Neuron (in vitro differentiated cells): ENCODE measurements at regions not wholly inside any gene's neighbourhood (a gene's known extent, or its start where the extent isn't known, plus 50 kb on each side); places are given as distances from the start of the nearest gene placed in this dataset.

Experiments
- H2AFZ ChIP-seq: one replicate; pipeline ENCODE4 v1.6.1; 2013; ENCODE audit warnings: low read depth, mild to moderate bottlenecking, inconsistent platforms, low read length, moderate library complexity
- H3K27me3 ChIP-seq: one replicate; pipeline ENCODE4 v1.6.1; 2013; ENCODE audit warnings: low read length; ENCODE audit not compliant: insufficient read depth
- H3K36me3 ChIP-seq: one replicate; pipeline ENCODE4 v1.6.1; 2013; ENCODE audit warnings: low read length; ENCODE audit not compliant: insufficient read depth
- H3K4me1 ChIP-seq: one replicate; pipeline ENCODE4 v1.6.1; 2013; ENCODE audit warnings: low read length; ENCODE audit not compliant: insufficient read depth
- H3K4me3 ChIP-seq: 2 replicates; pipeline ENCODE4 v1.5.1; 2013; ENCODE audit warnings: mild to moderate bottlenecking, low read length, moderate library complexity
- H3K9me3 ChIP-seq: one replicate; pipeline ENCODE4 v1.6.1; 2013; ENCODE audit warnings: low read length

- Histone ChIP-seq H3K9me3 (no peaks in the 10 kb centered on the region), H3K4me1 (no peaks in the 10 kb centered on the region), H3K27me3 (no peaks in the 10 kb centered on the region), H2AFZ (no peak overlapping the region), H3K36me3 (no peaks in the 10 kb centered on the region), H3K4me3 (no peak overlapping the region)
These were observed 250.7 kb downstream of the TBC1D4 start for GRCh38 chr13:75231235-75231634.

DNA sequence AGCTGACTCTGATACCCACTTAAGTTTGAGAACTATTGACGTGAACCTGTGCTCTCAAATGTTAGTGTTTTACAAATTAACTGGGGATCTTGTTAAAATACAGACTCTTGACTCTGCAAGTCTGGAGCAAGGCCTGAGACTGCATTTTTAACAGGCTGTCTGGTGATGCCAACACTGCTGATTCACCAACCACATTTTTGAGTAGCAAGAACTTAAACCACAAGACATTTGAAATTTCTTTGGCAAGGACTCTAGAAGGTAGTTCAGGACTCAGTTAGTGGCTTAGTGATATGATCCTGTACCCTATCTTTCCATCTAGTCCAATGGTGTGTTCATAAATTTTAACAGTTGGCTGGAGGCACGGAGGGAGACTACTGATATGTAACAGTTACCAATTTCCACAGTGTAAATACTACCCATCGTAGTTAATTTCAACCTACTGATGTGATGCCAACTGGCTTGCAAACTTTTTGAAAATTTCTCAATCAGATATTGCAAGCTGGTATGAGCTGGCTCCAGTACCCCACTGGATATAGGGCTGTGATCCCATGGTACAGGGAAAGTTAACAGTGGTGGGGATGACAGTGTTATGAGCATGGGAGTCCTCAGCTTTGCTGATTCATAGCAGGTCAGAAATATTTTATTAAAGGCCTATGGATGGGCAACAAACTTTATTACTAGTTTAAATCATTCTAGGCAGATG is 255.1 kb downstream of the TBC1D4 start:
- Histone ChIP-seq H3K4me1 (no peaks in the 10 kb centered on the region), H3K9me3 (no peaks in the 10 kb centered on the region), H3K4me3 (no peak overlapping the region), H3K27me3 (no peaks in the 10 kb centered on the region), H3K36me3 (no peaks in the 10 kb centered on the region), H2AFZ (no peak overlapping the region)

DNA sequence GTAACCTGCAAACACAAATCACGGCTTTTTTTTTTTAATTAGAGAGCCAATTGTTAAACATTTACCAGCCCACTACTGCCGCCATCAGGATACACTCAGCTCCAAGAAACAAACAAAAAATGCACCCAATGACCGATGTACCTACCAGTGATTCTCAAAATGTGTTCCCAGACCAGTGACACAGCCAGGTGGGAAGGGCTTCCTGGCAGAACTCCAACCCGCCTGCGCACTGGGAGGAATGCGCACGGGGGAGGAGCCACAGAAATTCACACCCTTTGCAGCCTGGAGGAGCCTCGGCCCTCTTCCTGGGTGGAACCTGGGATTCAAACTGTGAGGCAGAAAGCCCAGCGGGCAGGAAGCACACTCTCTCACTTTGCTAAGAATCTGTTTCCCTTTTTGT is 255.9 kb downstream of the TBC1D4 start:
- Histone ChIP-seq H3K4me1 (no peaks in the 10 kb centered on the region), H2AFZ (no peak overlapping the region), H3K9me3 (no peaks in the 10 kb centered on the region), H3K4me3 (no peak overlapping the region), H3K27me3 (no peaks in the 10 kb centered on the region), H3K36me3 (no peaks in the 10 kb centered on the region)

- Histone ChIP-seq H3K4me1 (no peaks in the 10 kb centered on the region), H3K36me3 (no peaks in the 10 kb centered on the region), H3K4me3 (no peak overlapping the region), H3K9me3 (no peaks in the 10 kb centered on the region), H2AFZ (no peak overlapping the region), H3K27me3 (no peaks in the 10 kb centered on the region)
These were observed 256.5 kb downstream of the TBC1D4 start for GRCh38 chr13:75225288-75226032.

- Histone ChIP-seq H3K4me3 (no peak overlapping the region), H3K36me3 (no peaks in the 10 kb centered on the region), H3K9me3 (no peaks in the 10 kb centered on the region), H3K4me1 (no peaks in the 10 kb centered on the region), H2AFZ (no peak overlapping the region), H3K27me3 (no peaks in the 10 kb centered on the region)
These were observed 257.8 kb downstream of the TBC1D4 start for GRCh38 chr13:75224053-75224742.

- no peaks in the 10 kb centered on the region for H3K27me3 ChIP-seq
- no peaks in the 10 kb centered on the region for H3K36me3 ChIP-seq
- H3K9me3 ChIP-seq = no peaks in the 10 kb centered on the region
- no peaks in the 10 kb centered on the region for H3K4me1 ChIP-seq
- H2AFZ ChIP-seq = no peak overlapping the region
- no peak overlapping the region for H3K4me3 ChIP-seq
These were observed 259.9 kb downstream of the TBC1D4 start for GRCh38 chr13:75222031-75222430.

- H3K4me1 ChIP-seq = no peaks in the 10 kb centered on the region
- no peaks in the 10 kb centered on the region for H3K36me3 ChIP-seq
- H3K4me3 ChIP-seq = no peak overlapping the region
- no peaks in the 10 kb centered on the region for H3K9me3 ChIP-seq
- H3K27me3 ChIP-seq = no peaks in the 10 kb centered on the region
- H2AFZ ChIP-seq = no peak overlapping the region
These were observed 261.1 kb downstream of the TBC1D4 start for GRCh38 chr13:75220861-75221260.

DNA sequence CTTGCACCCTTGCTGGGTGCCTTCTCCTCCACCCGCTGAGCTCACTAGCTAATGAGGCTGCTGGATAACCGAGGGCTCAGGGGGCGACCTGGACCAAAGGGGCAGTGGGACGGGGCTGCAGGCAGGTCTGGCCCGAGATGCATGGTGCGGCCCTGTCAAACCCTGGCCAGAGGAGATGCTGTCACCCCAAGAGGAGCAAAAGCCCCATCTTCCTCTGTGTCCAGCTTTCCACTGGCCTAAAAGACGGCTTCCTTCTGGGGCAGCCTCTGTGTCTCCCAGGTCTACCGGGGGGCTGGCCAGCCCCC is 261.8 kb downstream of the TBC1D4 start:
- Histone ChIP-seq H3K4me3 (no peak overlapping the region), H3K4me1 (no peaks in the 10 kb centered on the region), H3K27me3 (no peaks in the 10 kb centered on the region), H3K9me3 (no peaks in the 10 kb centered on the region), H3K36me3 (no peaks in the 10 kb centered on the region), H2AFZ (peak overlapping the region; percentile 74)

DNA sequence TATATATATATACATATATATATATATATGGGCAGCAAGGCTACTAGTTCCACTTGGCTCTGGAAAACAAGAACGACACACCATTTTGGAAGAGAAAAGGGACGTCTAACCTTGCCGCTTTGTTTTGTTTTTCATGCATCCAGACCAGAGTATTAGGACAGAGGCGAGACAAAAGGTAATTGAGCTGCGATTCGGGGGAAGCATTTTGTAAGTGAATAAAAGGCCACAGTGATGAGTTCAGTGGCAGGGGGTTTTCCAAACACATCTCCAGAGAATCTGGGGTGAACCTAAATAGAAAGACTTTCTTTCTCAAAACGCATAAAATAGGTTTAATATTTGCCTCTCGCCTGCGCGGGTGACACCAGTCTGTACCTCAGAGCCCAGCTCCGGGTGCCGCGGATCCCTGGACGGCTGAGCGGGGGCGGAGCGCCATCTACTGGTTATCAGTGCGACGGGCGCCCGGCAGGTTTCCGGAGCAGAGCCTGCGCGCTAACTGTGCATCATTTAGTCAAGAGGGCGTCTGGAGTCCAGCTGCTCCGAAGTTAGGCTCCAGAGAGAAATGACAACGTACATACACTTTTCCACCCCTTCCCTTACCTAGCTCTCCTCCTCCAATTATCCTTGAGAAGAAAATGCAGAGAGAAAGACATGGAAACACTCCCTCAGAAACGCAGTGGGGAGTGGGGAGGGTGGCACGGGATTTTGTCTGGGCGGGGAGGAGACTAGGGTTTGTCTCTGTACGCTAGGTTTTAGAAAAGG is 262.3 kb downstream of the TBC1D4 start:
- Histone ChIP-seq H3K9me3 (no peaks in the 10 kb centered on the region), H3K4me1 (no peaks in the 10 kb centered on the region), H3K4me3 (peak overlapping the region; percentile 40), H2AFZ (peak overlapping the region; percentile 74), H3K27me3 (no peaks in the 10 kb centered on the region), H3K36me3 (no peaks in the 10 kb centered on the region)

- Histone ChIP-seq H3K27me3 (no peaks in the 10 kb centered on the region), H3K4me3 (no peak overlapping the region), H3K4me1 (no peaks in the 10 kb centered on the region), H2AFZ (no peak overlapping the region), H3K36me3 (no peaks in the 10 kb centered on the region), H3K9me3 (no peaks in the 10 kb centered on the region)
These were observed 264.0 kb downstream of the TBC1D4 start for GRCh38 chr13:75217949-75218348.

- peaks cover 1% of the 10 kb centered on the region for H3K9me3 ChIP-seq
- no peaks in the 10 kb centered on the region for H3K36me3 ChIP-seq
- H3K4me1 ChIP-seq = no peaks in the 10 kb centered on the region
- no peaks in the 10 kb centered on the region for H3K27me3 ChIP-seq
- H2AFZ ChIP-seq = no peak overlapping the region
- no peak overlapping the region for H3K4me3 ChIP-seq
These were observed 265.9 kb downstream of the TBC1D4 start for GRCh38 chr13:75216038-75216437.

- no peaks in the 10 kb centered on the region for H3K4me1 ChIP-seq
- no peaks in the 10 kb centered on the region for H3K36me3 ChIP-seq
- no peak overlapping the region for H2AFZ ChIP-seq
- H3K9me3 ChIP-seq = peaks cover 1% of the 10 kb centered on the region
- H3K4me3 ChIP-seq = no peak overlapping the region
- no peaks in the 10 kb centered on the region for H3K27me3 ChIP-seq
These were observed 267.1 kb downstream of the TBC1D4 start for GRCh38 chr13:75214846-75215245.

DNA sequence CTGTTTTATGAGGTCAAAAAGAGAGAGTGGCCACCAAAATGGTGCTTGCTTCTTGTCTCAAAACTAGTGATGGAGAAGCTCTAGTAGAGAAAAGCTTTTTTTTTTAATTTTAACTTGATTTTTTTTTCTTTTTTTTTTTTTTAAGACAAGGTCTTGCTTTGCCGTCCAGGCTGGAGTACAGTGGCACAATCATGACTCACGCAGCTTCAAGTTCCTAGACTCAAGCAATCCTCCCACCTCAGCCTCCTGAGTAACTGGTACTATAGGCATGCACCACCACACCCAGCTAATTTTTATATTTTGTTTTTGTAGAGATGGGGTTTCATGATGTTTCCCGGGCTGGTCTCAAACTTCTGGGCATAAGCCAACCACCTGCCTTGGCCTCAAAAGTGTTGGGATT is 279.0 kb downstream of the TBC1D4 start:
- H3K4me1 ChIP-seq = peaks cover 37% of the 10 kb centered on the region
- H2AFZ ChIP-seq = no peak overlapping the region
- no peak overlapping the region for H3K4me3 ChIP-seq
- no peaks in the 10 kb centered on the region for H3K27me3 ChIP-seq
- peaks cover 2% of the 10 kb centered on the region for H3K9me3 ChIP-seq
- no peaks in the 10 kb centered on the region for H3K36me3 ChIP-seq
